ENCODE measurements at regions not wholly inside any gene's neighbourhood (a gene's known extent, or its start where the extent isn't known, plus 50 kb on each side); places are given as distances from the start of the nearest gene placed in this dataset.

- TF ChIP-seq, protein P1, sequence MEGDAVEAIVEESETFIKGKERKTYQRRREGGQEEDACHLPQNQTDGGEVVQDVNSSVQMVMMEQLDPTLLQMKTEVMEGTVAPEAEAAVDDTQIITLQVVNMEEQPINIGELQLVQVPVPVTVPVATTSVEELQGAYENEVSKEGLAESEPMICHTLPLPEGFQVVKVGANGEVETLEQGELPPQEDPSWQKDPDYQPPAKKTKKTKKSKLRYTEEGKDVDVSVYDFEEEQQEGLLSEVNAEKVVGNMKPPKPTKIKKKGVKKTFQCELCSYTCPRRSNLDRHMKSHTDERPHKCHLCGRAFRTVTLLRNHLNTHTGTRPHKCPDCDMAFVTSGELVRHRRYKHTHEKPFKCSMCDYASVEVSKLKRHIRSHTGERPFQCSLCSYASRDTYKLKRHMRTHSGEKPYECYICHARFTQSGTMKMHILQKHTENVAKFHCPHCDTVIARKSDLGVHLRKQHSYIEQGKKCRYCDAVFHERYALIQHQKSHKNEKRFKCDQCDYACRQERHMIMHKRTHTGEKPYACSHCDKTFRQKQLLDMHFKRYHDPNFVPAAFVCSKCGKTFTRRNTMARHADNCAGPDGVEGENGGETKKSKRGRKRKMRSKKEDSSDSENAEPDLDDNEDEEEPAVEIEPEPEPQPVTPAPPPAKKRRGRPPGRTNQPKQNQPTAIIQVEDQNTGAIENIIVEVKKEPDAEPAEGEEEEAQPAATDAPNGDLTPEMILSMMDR (IDR thresholded peaks at IDR 0.05; ENCODE audit: low read depth, low read length, missing input control) = no peak
- TF ChIP-seq EGR1 (IDR thresholded peaks at IDR 0.05; ENCODE audit: low read depth in 2 of 2) (no peak), SP1 (IDR thresholded peaks at IDR 0.05) (no peak), TAF1 (conservative IDR thresholded peaks at IDR 0.05) (no peak), RAD21 (IDR thresholded peaks at IDR 0.05) (no peak), GABPA (IDR thresholded peaks at IDR 0.05 in 1 of 2, conservative IDR thresholded peaks at IDR 0.05 in 1 of 2) (no peak), FOXA2 (IDR thresholded peaks at IDR 0.05) (no peak)
- TF ChIP-seq, protein P2, sequence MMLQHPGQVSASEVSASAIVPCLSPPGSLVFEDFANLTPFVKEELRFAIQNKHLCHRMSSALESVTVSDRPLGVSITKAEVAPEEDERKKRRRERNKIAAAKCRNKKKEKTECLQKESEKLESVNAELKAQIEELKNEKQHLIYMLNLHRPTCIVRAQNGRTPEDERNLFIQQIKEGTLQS (IDR thresholded peaks at IDR 0.05) = no peak
These were observed 148.5 kb upstream of the OR4E1 start for GRCh38 chr14:21822109-21822508.

All from liver (tissue), 3 donors.